ENCODE measurements at regions not wholly inside any gene's neighbourhood (a gene's known extent, or its start where the extent isn't known, plus 50 kb on each side); places are given as distances from the start of the nearest gene placed in this dataset.
"Not testable (repeated sequence)": the region's sequence is repeated elsewhere in the genome, so short reads cannot be mapped to it uniquely, and the experiment has no call there.

GRCh38 chr21:18985584-18985983 lies 582.0 kb upstream of the TMPRSS15 start:
- DNase-seq, result no peak

- no peak for DNase-seq
Observed at GRCh38 chr21:18986197-18986596, 582.6 kb upstream of the TMPRSS15 start.

DNA sequence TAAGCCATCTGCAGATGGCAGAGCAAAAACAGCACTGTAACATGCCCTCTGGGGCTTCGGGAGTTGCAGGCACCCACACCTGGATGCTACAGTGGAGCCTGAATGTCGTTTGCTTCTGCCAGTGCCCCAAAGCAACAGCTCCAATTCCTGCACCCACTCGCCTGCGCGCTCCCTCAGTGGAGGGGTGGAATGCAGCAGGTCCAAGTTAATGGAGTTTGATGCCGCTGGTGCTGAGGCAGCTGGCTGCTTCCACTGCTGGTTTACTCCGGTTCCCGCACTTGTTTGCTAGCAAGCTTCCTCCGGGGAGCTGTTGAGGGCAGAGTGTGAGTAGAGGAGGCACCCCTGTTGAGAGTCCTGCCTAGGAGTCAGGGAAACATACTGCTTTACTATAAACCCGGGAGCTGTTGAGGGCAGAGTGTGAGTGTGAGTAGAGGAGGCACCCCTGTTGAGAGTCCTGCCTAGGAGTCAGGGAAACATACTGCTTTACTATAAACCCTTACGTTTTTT lies 584.0 kb upstream of the TMPRSS15 start:
- no peak for DNase-seq

DNA sequence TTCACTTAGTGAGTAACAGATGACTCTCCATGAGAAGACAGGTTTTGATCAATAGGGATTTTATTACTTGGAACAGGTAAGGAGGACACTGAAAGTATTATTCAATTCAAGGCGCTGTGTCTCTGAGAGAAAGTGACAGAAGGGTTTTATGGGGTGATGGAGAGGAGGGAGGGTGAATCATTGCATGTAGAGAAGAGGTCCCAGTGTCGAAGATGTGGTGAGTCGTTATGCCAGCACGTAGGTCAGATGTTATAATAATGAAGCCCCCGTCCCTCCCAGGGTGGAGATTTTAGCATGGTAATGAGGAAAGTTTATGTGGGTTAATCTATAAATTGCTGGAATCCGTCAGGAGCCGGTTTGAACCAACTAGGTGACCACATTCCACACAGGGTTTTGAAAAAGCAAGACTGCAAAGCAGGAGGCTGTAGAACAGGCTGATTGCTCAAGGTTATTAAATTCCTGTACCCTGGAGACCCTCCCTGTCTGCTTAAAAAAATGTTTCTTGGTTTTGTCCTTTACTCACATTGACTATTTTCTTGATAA lies 586.4 kb upstream of the TMPRSS15 start:
- DNase-seq, result no peak

DNA sequence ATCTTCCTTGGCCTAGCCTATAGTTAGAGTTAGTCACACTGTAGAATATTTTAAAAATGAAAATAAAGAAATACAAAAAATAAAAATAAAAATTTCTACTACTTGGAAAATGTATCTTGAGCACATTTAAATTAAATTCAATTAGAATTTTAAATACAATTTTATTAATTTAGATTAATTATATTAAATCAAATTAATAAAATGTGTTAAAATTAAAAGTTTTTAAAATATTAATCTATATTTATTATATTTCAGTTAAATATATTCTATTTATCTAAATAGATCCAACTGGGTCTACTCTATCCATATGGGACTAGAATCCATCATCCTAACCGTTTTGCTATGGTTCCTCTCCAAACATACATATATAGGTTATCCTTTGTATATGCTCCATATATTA lies 588.3 kb upstream of the TMPRSS15 start:
- DNase-seq, result no peak

DNA sequence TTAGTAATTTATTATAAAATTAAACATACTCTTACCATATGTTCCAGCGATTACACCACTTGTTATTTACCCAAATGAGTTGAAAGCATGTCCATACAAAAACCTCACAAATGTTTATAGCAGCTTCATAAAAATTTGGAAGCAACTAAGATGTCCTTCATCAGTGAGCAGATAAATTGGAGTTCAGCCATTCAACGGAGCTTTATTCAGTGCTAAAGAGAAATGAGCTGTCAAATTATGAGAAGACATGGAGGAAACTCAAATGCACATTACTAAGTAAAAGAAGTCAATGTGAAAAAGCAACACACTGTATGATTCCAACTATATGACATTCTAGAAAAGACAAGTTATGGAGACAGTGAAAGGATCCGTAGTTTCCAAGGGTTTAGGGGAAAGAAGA lies 606.7 kb upstream of the TMPRSS15 start:
- DNase-seq, result no peak

DNA sequence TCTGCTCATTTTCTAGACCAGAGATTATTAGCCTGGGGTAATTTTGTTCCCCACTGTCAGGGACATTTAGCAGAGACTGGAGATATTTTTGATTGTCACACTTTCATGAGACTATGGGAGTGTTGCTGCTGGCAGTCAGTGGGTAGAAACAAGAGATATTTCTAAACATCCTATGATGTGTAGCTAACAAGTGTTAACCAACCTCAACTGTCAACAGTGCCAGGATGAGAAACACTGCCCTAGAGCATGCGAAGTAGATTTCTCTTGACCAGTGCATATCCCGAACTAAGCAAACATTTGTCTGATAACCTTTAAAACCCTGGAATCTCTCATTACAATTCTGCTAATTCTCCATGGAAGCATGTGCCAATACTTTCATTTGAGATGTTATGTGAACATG lies 607.4 kb upstream of the TMPRSS15 start:
- DNase-seq, result no peak

GRCh38 chr21:19011451-19011850 lies 607.9 kb upstream of the TMPRSS15 start:
- no peak for DNase-seq

DNA sequence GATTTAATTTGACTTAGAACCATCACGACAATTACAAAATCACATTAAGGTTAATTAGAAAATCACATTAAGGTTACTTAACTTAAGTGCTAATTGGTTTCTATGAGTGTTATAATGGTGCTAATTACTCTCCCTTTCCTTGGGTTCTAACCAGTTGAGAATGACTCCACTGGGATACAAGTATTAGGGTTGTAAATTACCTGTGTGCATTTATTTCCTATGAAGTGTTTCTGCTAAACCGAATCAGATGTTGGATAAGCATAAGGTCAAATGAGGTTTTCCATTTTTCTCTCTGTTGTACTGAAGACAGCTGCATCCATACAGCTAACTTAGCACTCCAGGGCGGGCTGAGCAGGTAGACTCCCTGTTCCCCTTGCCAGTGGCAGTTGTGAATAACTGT lies 610.3 kb upstream of the TMPRSS15 start:
- DNase-seq, result no peak

GRCh38 chr21:19018529-19018928 lies 614.9 kb upstream of the TMPRSS15 start:
- no peak for DNase-seq

DNA sequence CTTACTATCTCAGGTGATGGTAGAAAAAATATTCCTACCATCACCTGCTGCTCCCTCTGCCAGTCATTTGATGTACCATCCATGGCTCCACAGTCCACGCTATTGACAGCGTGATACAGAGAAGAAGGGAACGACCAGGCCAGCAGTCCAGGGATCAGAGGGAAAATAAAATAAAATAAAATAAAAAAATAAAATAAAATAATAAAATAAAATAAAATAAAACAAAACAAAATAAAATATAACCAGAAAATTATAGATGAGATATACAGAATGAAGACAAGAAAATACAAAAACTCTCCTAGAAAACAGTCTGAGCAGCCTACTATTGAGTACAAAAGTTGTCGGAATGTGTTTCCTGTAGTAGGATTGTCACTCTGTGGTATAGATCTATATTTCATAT lies 619.4 kb upstream of the TMPRSS15 start:
- DNase-seq, result no peak

DNA sequence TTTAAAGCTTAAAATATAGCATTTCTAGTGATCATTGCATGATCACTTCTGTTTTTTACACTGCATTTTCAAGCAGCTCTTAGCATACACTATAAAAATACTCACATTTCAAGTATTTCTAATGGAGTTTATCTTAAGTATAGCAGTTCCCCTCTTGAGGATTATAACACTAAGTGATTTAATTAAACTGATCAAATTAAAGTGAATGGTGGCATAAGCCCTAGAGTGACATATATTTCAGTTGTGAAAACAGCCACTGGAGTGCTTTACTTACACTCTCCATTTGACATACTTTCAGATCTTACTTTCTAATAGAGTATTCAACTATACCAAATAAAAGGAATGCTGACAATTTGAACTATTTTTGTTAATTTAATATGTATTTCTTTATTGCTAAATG lies 623.3 kb upstream of the TMPRSS15 start:
- DNase-seq, result no peak

- no peak for DNase-seq
Observed at GRCh38 chr21:19029816-19030215, 626.2 kb upstream of the TMPRSS15 start.

- no peak for DNase-seq
Observed at GRCh38 chr21:19031953-19032352, 628.4 kb upstream of the TMPRSS15 start.

DNA sequence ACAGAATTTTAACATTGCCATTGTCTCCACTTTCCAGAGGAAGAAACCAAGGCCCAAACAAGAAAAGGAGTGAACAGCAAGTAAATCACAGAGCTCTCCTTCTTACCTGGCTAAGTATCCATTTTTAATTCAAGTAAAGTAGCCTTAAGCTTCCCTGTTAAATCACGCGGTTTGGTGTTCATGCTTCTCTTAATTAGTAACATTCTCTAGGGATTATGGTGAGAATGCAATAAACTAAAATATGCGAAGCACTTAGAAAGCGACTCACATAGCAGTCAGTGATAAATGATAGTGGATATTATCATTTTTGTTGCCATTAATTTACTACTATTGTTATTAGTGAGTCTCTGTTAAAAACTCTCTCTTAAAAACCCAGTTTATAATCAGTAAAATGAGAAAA lies 630.5 kb upstream of the TMPRSS15 start:
- no peak for DNase-seq

DNA sequence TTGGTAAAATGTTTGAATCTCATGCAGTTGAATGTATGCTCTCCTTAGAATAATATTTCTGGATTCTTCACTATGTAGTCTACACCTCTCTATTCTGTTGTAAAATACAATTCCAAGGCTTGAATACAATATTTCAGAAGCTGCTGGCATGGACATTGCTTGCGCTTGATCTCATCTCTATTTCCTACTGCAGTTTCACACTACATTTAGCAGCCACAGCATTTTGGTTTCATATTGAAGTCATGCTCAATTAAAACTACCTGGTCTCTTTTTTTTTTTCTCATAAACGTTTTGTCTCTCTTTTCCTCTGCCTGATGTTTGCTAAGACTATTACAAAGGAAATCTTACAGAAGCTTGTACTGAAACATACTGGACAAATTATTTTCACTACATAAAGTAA lies 631.0 kb upstream of the TMPRSS15 start:
- DNase-seq, result no peak

DNA sequence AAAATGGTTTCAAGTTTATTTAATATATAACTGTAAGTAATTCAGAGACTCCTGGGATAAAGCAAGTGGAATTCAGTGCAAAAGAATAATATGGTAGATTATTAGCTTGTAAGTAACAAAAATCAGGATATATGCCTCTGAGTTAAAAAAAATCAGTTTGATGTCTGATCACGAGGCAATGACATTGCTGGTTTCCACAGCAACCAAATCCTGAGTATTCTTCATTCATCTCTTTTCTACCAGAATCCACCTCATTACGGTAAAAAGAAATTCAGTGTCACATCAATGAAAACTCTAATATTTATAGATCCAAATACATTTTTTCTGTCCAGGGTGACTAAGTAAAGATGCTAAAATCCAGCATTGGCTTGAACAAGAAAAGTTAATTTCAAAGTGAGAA lies 642.3 kb upstream of the TMPRSS15 start:
- DNase-seq, result no peak

- DNase-seq, result no peak
Observed at GRCh38 chr21:19048098-19048672, 644.6 kb upstream of the TMPRSS15 start.

GRCh38 chr21:19049567-19049966 lies 646.0 kb upstream of the TMPRSS15 start:
- no peak for DNase-seq

DNA sequence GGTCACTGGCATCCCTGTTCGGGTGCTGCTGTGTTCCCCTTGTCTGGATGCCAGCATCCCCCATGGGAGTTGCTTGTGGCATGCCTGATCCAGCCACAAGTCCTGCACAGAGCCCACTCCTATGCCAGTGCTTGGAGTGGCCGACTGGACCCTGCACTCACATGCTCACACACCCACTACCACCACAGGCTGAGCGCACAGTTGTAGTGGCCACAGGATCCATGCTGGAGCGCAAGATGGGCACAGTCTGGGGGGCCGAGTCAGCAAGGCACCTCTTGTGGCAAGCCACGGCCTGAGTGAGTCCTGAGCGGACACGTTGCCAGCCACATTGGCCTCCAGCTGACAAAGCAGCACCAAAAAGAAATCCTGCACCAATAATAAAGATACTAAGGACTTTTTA lies 661.6 kb upstream of the TMPRSS15 start:
- DNase-seq, result no peak

DNA sequence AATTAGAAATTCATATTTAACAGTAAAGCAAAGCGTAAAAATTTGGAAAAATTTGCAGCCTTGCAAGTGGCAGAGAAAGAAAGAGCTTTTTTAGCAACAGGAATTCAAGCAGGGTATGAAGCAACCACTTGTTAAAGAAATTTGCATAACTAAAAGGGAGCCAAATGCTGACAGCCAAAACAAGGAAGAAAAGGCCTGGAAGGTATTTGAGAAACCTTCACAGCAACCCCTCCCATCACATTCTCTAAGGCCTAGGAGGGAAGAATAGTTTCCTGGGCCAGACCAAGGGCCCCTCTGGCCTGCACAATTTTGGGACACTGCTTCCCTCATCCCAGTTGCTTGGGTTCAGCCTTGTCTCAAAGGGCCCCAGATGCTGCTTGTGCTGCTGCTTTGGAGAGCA lies 672.4 kb upstream of the TMPRSS15 start:
- DNase-seq, result no peak

DNA sequence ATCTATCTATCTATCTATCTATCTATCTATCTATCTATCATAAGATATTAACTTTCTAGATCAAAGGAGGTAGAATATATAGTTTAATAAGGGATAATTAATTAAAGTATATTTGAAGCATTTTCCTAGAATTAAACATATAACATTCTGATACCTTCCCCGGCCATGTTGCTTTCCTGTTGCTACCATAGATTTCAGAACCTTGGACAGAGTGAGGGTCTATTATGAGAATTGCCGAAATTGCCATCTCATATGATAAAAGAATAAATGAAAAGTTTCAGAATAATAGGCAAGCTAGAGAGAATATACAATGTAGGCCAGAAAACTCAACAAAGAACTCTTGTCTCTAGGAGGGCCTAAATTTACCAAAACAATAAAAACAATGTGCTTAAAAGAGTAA lies 706.1 kb upstream of the TMPRSS15 start:
- DNase-seq, result no peak

GRCh38 chr21:19119259-19119658 lies 715.7 kb upstream of the TMPRSS15 start:
- not testable (repeated sequence) for DNase-seq

- no peak for DNase-seq
Observed at GRCh38 chr21:19120591-19120990, 717.0 kb upstream of the TMPRSS15 start.

GRCh38 chr21:19122356-19122755 lies 718.8 kb upstream of the TMPRSS15 start:
- no peak for DNase-seq
